HepG2 (cell line): ENCODE measurements at regions not wholly inside any gene's neighbourhood (a gene's known extent, or its start where the extent isn't known, plus 50 kb on each side); places are given as distances from the start of the nearest gene placed in this dataset.
"Not testable (repeated sequence)": the region's sequence is repeated elsewhere in the genome, so short reads cannot be mapped to it uniquely, and the experiment has no call there.

Experiments used
- ATAC-seq: fragments of 200-7000 bp; cut with Tn5 transposase; 3 replicates; pipeline ENCODE4 v1.9.1; 2020; ENCODE audit warnings: mild to moderate bottlenecking, moderate library complexity
- BruUV-seq: library from RNA; stranded (reverse); fragments of 400-500 nt; replicated peaks from 2 replicates; lab custom pipeline; 2021; lab: Mats Ljungman, UMichigan
- CTCF ChIA-PET: fragments of 300-600 bp; formaldehyde crosslinking; extraction: SDS; loops from one replicate; lab custom pipeline; 2021; ENCODE audit warnings: low total read pairs, inconsistent platforms, low intra/inter-chr PET ratio; lab: Yijun Ruan, JAX
- POLR2A ChIA-PET: fragments of 350-600 bp; sonication (Branson Sonifier 250); formaldehyde crosslinking; loops from one replicate; lab custom pipeline; 2020; ENCODE audit warnings: antibody characterized with exemption, inconsistent platforms; lab: Yijun Ruan, JAX
- DNase-seq: peaks from one replicate; pipeline ENCODE4 v3.0.0-alpha.2; 2015; ENCODE audit warnings: low spot score
- FAIRE-seq: peaks from 3 replicates; lab custom pipeline; 2011; peaks lifted over from hg19 to GRCh38; lab: Jason Lieb, UNC
- H2AFZ ChIP-seq: one replicate; pipeline ENCODE4 v1.6.1; 2011; ENCODE audit warnings: low read length, inconsistent platforms
- H3K27ac ChIP-seq: fragments of 300-600 bp; 3 replicates; pipeline ENCODE4 v1.8.0; 2011; ENCODE audit warnings: mixed run types, mild to moderate bottlenecking, mixed read lengths, low read length, inconsistent platforms; ENCODE audit not compliant: insufficient read depth; ENCODE audit errors: extremely low read length
- H3K27me3 ChIP-seq, 2 experiments: fragments of 200-600 bp in 1 of 2; 2 replicates in 1 of 2; 3 replicates in 1 of 2; pipeline versions ENCODE4 v1.6.0 to v1.8.0; 2011; ENCODE audit warnings: low read length in 2 of 2, mild to moderate bottlenecking in 2 of 2, moderate library complexity in 2 of 2, inconsistent platforms in 1 of 2; ENCODE audit not compliant: insufficient read depth in 2 of 2, control insufficient read depth in 1 of 2
- H3K36me3 ChIP-seq, 2 experiments: fragments of 200-600 bp in 1 of 2; replicated peaks in 1 of 2; 2 replicates in 1 of 2; 3 replicates in 1 of 2; pipeline versions ENCODE4 v1.5.1 to v1.8.0; 2011; ENCODE audit warnings: low read length in 2 of 2, inconsistent platforms in 1 of 2; ENCODE audit not compliant: insufficient read depth in 2 of 2, control insufficient read depth in 1 of 2
- H3K4me1 ChIP-seq: 2 replicates; pipeline ENCODE4 v1.5.1; 2012; ENCODE audit warnings: low read length, inconsistent platforms; ENCODE audit not compliant: insufficient read depth
- H3K4me2 ChIP-seq: 2 replicates; pipeline ENCODE4 v1.6.0; 2011; ENCODE audit warnings: low read depth, low read length, inconsistent platforms
- H3K4me3 ChIP-seq, 3 experiments: fragments of 200-600 bp in 1 of 3; sonication (generic), shearing (Covaris generic) in 1 of 3; replicated peaks in 1 of 3; 2 replicates each; pipeline ENCODE4 v1.5.1; 2011 to 2016; ENCODE audit warnings: low read length in 3 of 3, inconsistent platforms in 2 of 3, low read depth in 2 of 3, mild to moderate bottlenecking in 2 of 3, control low read depth in 1 of 3, mixed read lengths in 1 of 3; ENCODE audit not compliant: insufficient read depth in 1 of 3
- H3K79me2 ChIP-seq: one replicate; pipeline ENCODE4 v1.6.1; 2011; ENCODE audit warnings: low read length, inconsistent platforms; ENCODE audit not compliant: insufficient read depth
- H3K9ac ChIP-seq: 2 replicates; pipeline ENCODE4 v1.6.0; 2011; ENCODE audit warnings: mild to moderate bottlenecking, low read depth, low read length, inconsistent platforms; ENCODE audit not compliant: insufficient read depth
- H3K9me3 ChIP-seq: 2 replicates; pipeline ENCODE4 v1.5.1; 2012; ENCODE audit warnings: mild to moderate bottlenecking, low read length
- H4K20me1 ChIP-seq: 2 replicates; pipeline ENCODE4 v1.6.0; 2011; ENCODE audit warnings: inconsistent platforms, mild to moderate bottlenecking, low read length, moderate library complexity; ENCODE audit not compliant: insufficient read depth
- BRF2 ChIP-seq: sonication (generic); formaldehyde crosslinking; IDR thresholded peaks from 2 replicates; pipeline ENCODE4 v1.8.1; 2022; ENCODE audit warnings: mild to moderate bottlenecking, missing genetic modification reagents
- DNMT1 ChIP-seq: sonication (generic); formaldehyde crosslinking; IDR thresholded peaks from 2 replicates; pipeline ENCODE4 v1.5.1; 2020; ENCODE audit warnings: mild to moderate bottlenecking, missing genetic modification reagents
- GATAD1 ChIP-seq: IDR thresholded peaks from 2 replicates; pipeline ENCODE4 v1.6.1; 2016; ENCODE audit warnings: missing genetic modification reagents, missing compliant biosample characterization
- JDP2 ChIP-seq: sonication (generic); formaldehyde crosslinking; IDR thresholded peaks from 2 replicates; pipeline ENCODE4 v1.8.1; 2022; ENCODE audit warnings: missing genetic modification reagents, borderline replicate concordance
- SRF ChIP-seq: IDR thresholded peaks from 2 replicates; pipeline ENCODE4 v1.6.1; 2011; ENCODE audit warnings: mild to moderate bottlenecking, low read depth, low read length, moderate library complexity
- WGBS: methylation state at CpG from one replicate; pipeline ENCODE4 v1.1.6; 2017; ENCODE audit warnings: low lambda C conversion rate; 5-methylcytosine and 5-hydroxymethylcytosine counted together
- in situ Hi-C: cut with HindIII; loops from 2 replicates; pipeline ENCODE4 v1.10.0; 2017; ENCODE audit warnings: low pct_unique_long_range_greater_than_20kb; ENCODE audit not compliant: extremely low pct_ligation_motif_present
- intact Hi-C: fragments of 100-400 bp; cut with micrococcal nuclease; formaldehyde crosslinking; loops from one replicate; pipeline ENCODE4 v1.10.0; 2022; ENCODE audit not compliant: unreplicated experiment
- TF ChIP-seq, protein P1 (sequence below): sonication (generic); formaldehyde crosslinking; IDR thresholded peaks from 2 replicates; pipeline ENCODE4 v1.4.0; 2020; ENCODE audit warnings: mild to moderate bottlenecking, low read depth, missing genetic modification reagents
- TF ChIP-seq, protein P2 (sequence below): fragments of 450-650 bp; IDR thresholded peaks from 2 replicates; pipeline ENCODE4 v1.6.1; 2017

GRCh38 chr1:224548676-224549075 lies 67.4 kb upstream of the CNIH3 start (continued):
- TF ChIP-seq DNMT1 (CRISPR knock-in tag) (no peak), GATAD1 (CRISPR knock-in tag) (no peak), JDP2 (no peak), SRF (no peak), BRF2 (no peak)
- TF ChIP-seq, protein P1, sequence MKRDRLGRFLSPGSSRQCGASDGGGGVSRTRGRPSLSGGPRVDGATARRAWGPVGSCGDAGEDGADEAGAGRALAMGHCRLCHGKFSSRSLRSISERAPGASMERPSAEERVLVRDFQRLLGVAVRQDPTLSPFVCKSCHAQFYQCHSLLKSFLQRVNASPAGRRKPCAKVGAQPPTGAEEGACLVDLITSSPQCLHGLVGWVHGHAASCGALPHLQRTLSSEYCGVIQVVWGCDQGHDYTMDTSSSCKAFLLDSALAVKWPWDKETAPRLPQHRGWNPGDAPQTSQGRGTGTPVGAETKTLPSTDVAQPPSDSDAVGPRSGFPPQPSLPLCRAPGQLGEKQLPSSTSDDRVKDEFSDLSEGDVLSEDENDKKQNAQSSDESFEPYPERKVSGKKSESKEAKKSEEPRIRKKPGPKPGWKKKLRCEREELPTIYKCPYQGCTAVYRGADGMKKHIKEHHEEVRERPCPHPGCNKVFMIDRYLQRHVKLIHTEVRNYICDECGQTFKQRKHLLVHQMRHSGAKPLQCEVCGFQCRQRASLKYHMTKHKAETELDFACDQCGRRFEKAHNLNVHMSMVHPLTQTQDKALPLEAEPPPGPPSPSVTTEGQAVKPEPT = no peak
- TF ChIP-seq, protein P2, sequence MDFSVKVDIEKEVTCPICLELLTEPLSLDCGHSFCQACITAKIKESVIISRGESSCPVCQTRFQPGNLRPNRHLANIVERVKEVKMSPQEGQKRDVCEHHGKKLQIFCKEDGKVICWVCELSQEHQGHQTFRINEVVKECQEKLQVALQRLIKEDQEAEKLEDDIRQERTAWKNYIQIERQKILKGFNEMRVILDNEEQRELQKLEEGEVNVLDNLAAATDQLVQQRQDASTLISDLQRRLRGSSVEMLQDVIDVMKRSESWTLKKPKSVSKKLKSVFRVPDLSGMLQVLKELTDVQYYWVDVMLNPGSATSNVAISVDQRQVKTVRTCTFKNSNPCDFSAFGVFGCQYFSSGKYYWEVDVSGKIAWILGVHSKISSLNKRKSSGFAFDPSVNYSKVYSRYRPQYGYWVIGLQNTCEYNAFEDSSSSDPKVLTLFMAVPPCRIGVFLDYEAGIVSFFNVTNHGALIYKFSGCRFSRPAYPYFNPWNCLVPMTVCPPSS = no peak

DNA sequence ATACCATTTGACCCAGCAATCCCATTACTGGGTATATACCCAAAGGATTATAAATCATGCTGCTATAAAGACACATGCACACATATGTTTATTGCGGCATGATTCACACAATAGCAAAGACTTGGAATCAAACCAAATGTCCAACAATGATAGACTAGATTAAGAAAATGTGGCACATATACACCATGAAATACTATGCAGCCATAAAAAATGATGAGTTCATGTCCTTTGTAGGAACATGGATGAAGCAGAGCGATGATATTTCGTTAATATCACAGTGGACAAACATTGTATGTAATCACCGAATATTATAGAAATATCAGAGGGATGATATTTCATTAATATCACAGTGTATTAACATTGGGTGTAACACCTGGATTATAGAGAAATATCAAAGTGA lies 64.9 kb upstream of the CNIH3 start:
- H3K27ac ChIP-seq, H3K4me3 ChIP-seq, H3K36me3 ChIP-seq, H3K9ac ChIP-seq, H3K4me1 ChIP-seq, DNase-seq, in situ Hi-C loops, H3K4me2 ChIP-seq, POLR2A ChIA-PET, H3K27me3 ChIP-seq, CTCF ChIA-PET, H3K9me3 ChIP-seq, H3K79me2 ChIP-seq, H2AFZ ChIP-seq, BruUV-seq, FAIRE-seq, ATAC-seq, H4K20me1 ChIP-seq, intact Hi-C loops: not testable (repeated sequence)
- WGBS = 15% methylated on average over 4 of the region's 4 CpGs
